ENCODE measurements at regions not wholly inside any gene's neighbourhood (a gene's known extent, or its start where the extent isn't known, plus 50 kb on each side); places are given as distances from the start of the nearest gene placed in this dataset.

- Histone ChIP-seq H3K4me2 (ENCODE audit: low read length) (no peak overlapping the region), H3K4me3 (replicated peaks in 1 of 2; ENCODE audit: low read depth in 1 of 2, low read length in 2 of 2) (no peak overlapping the region), H3K9me3 (ENCODE audit: control insufficient read depth in 1 of 2, insufficient read depth in 1 of 2, low read depth in 1 of 2, low read length in 2 of 2) (no peaks in the 10 kb centered on the region), H3K27ac (ENCODE audit: low read depth, low read length) (no peak overlapping the region), H3K9ac (ENCODE audit: low read length) (no peak overlapping the region), H3K9me2 (ENCODE audit: insufficient read depth) (no peaks in the 10 kb centered on the region), H3K27me3 (ENCODE audit: insufficient read depth, low read length) (no peaks in the 10 kb centered on the region), H3K4me1 (ENCODE audit: control insufficient read depth in 1 of 2, insufficient read depth in 2 of 2, low read length in 2 of 2) (no peaks in the 10 kb centered on the region), H3K79me2 (ENCODE audit: insufficient read depth, low read length) (no peaks in the 10 kb centered on the region), H2AFZ (ENCODE audit: low read depth, low read length, poor library complexity, severe bottlenecking) (no peak overlapping the region), H3K36me3 (ENCODE audit: control insufficient read depth in 1 of 2, insufficient read depth in 2 of 2, low read length in 2 of 2) (no peaks in the 10 kb centered on the region), H4K20me1 (ENCODE audit: insufficient read depth) (no peaks in the 10 kb centered on the region)
- intact Hi-C loops (cut with micrococcal nuclease), result no loop called here
- ATAC-seq (no peak), DNase-seq (ENCODE audit: low read depth, low spot score) (no peak)
- no peak for TF ChIP-seq TCF7L2 (IDR thresholded peaks at IDR 0.05; ENCODE audit: borderline replicate concordance, extremely low read depth, insufficient read depth, insufficient read length)
- TF ChIP-seq CEBPB (IDR thresholded peaks at IDR 0.05; ENCODE audit: low read depth), result no peak
- TF ChIP-seq CTCF (IDR thresholded peaks at IDR 0.05 in 2 of 3, conservative IDR thresholded peaks at IDR 0.05 in 1 of 3; ENCODE audit: borderline replicate concordance in 1 of 3, insufficient read depth in 1 of 3, low read depth in 2 of 3, low read length in 2 of 3), result no peak
- TF ChIP-seq POLR2A (IDR thresholded peaks at IDR 0.05; ENCODE audit: borderline replicate concordance, extremely low read depth, insufficient read depth, insufficient read length), result no peak
- no peak for TF ChIP-seq ZFX (IDR thresholded peaks at IDR 0.05)
- TF ChIP-seq REST (IDR thresholded peaks at IDR 0.05; ENCODE audit: low read depth), result no peak
- no peak for TF ChIP-seq ZBTB33 (IDR thresholded peaks at IDR 0.05; ENCODE audit: extremely low read depth, insufficient replicate concordance, low read length)
- TF ChIP-seq CBX3 (IDR thresholded peaks at IDR 0.05; ENCODE audit: low read depth), result no peak
- no peak for TF ChIP-seq YY1 (IDR thresholded peaks at IDR 0.05; ENCODE audit: extremely low read depth, insufficient replicate concordance, low read depth, low read length)
- TF ChIP-seq POLR2AphosphoS5 (IDR thresholded peaks at IDR 0.05; ENCODE audit: low read depth, low read length), result no peak
- TF ChIP-seq SIN3A (IDR thresholded peaks at IDR 0.05; ENCODE audit: low read depth), result no peak
- no peak for TF ChIP-seq EGR1 (IDR thresholded peaks at IDR 0.05; ENCODE audit: low read depth)
- TF ChIP-seq FOSL1 (IDR thresholded peaks at IDR 0.05; ENCODE audit: low read depth), result no peak
- no peak for TF ChIP-seq MAX (IDR thresholded peaks at IDR 0.05)
- TF ChIP-seq JUND (IDR thresholded peaks at IDR 0.05), result no peak
- TF ChIP-seq ZNF274 (IDR thresholded peaks at IDR 0.05; ENCODE audit: low read depth, low read length), result no peak
- CTCF ChIA-PET, result no interaction called here
- RAD21 ChIA-PET (ENCODE audit: low non-redundant PET in 1 of 2, low total read pairs in 2 of 2, uncharacterized antibody in 2 of 2, unreplicated experiment in 2 of 2), result no interaction called here
- BruUV-seq (replicated peaks), result no TSS peak
- POLR2A ChIA-PET, result no interaction called here
Observed at GRCh38 chr9:82132024-82132423, 143.5 kb downstream of the SPATA31D1 start.
